ENCODE measurements at regions not wholly inside any gene's neighbourhood (a gene's known extent, or its start where the extent isn't known, plus 50 kb on each side); places are given as distances from the start of the nearest gene placed in this dataset.

GRCh38 chr21:38206646-38207045, 50.1 kb upstream of the KCNJ15 start:
- DNase-seq, result no peak
